Endothelial cell of umbilical vein (primary cell): ENCODE measurements at regions not wholly inside any gene's neighbourhood (a gene's known extent, or its start where the extent isn't known, plus 50 kb on each side); places are given as distances from the start of the nearest gene placed in this dataset.

Source experiments
- BruUV-seq: library from RNA; stranded (reverse); fragments of 400-500 nt; replicated peaks from 2 replicates; lab custom pipeline; 2021; lab: Mats Ljungman, UMichigan
- CTCF ChIA-PET: fragments of 300-600, 350-600 bp; sonication (Branson Sonifier 250); formaldehyde crosslinking; loops from one replicate; lab custom pipeline; 2021; ENCODE audit warnings: antibody characterized with exemption, inconsistent platforms; lab: Charles Lee
- POLR2A ChIA-PET: fragments of 300-600, 350-600 bp; sonication (Branson Sonifier 250); formaldehyde crosslinking; loops from one replicate; lab custom pipeline; 2021; ENCODE audit warnings: antibody characterized with exemption, inconsistent platforms; lab: Charles Lee
- DNase-seq: peaks from one replicate; pipeline ENCODE4 v3.0.0-alpha.2; 2011; ENCODE audit warnings: low read depth, low spot score
- FAIRE-seq: peaks from 2 replicates; lab custom pipeline; 2011; peaks lifted over from hg19 to GRCh38; lab: Jason Lieb, UNC
- H2AFZ ChIP-seq: 2 replicates; pipeline ENCODE4 v1.6.0; 2012; ENCODE audit warnings: low read depth, low read length, control low read depth, inconsistent platforms
- H3K27ac ChIP-seq: 2 replicates; pipeline ENCODE4 v1.5.1; 2011; ENCODE audit warnings: low read depth, mild to moderate bottlenecking, control low read depth, low read length, moderate library complexity; ENCODE audit not compliant: insufficient read depth
- H3K27me3 ChIP-seq, 2 experiments: 2 replicates each; pipeline versions ENCODE4 v1.6.0 to v1.6.1; 2011; ENCODE audit warnings: low read length in 2 of 2, mixed read lengths in 1 of 2; ENCODE audit not compliant: control insufficient read depth in 2 of 2, insufficient read depth in 2 of 2
- H3K36me3 ChIP-seq, 2 experiments: 2 replicates in 1 of 2; 3 replicates in 1 of 2; pipeline ENCODE4 v1.5.1; 2011; ENCODE audit warnings: low read length in 2 of 2, mild to moderate bottlenecking in 1 of 2, moderate library complexity in 1 of 2; ENCODE audit not compliant: control insufficient read depth in 2 of 2, insufficient read depth in 2 of 2; ENCODE audit errors: extremely low read depth in 1 of 2
- H3K4me1 ChIP-seq: 3 replicates; pipeline ENCODE4 v1.5.1; 2011; ENCODE audit warnings: mild to moderate bottlenecking, low read length; ENCODE audit not compliant: control insufficient read depth, insufficient read depth; ENCODE audit errors: extremely low read depth
- H3K4me2 ChIP-seq: 2 replicates; pipeline ENCODE4 v1.6.1; 2011; ENCODE audit warnings: low read length, control low read depth, mixed read lengths; ENCODE audit not compliant: insufficient read depth
- H3K4me3 ChIP-seq, 3 experiments: fragments of 200-600 bp in 1 of 3; sonication (generic), shearing (Covaris generic) in 1 of 3; replicated peaks in 1 of 3; 2 replicates each; pipeline ENCODE4 v1.5.1; 2011 to 2016; ENCODE audit warnings: control low read depth in 3 of 3, low read length in 3 of 3, mild to moderate bottlenecking in 2 of 3, inconsistent platforms in 1 of 3, low read depth in 1 of 3, moderate library complexity in 1 of 3; ENCODE audit not compliant: insufficient read depth in 1 of 3
- H3K79me2 ChIP-seq: 2 replicates; pipeline ENCODE4 v1.6.0; 2012; ENCODE audit warnings: low read length, inconsistent platforms; ENCODE audit not compliant: control insufficient read depth, insufficient read depth
- H3K9ac ChIP-seq: replicated peaks from 2 replicates; pipeline ENCODE3; 2011; ENCODE audit warnings: low read length, control low read depth; ENCODE audit not compliant: insufficient read depth; ENCODE audit errors: extremely low read depth
- H3K9me1 ChIP-seq: replicated peaks from 3 replicates; pipeline ENCODE4 v1.6.0; 2011; ENCODE audit warnings: mild to moderate bottlenecking, low read length; ENCODE audit not compliant: control insufficient read depth, insufficient read depth; ENCODE audit errors: extremely low read depth
- H3K9me3 ChIP-seq: replicated peaks from 2 replicates; pipeline ENCODE4 v1.5.1; 2012; ENCODE audit warnings: low read length, inconsistent platforms; ENCODE audit not compliant: control insufficient read depth, insufficient read depth
- H4K20me1 ChIP-seq: replicated peaks from 2 replicates; pipeline ENCODE3; 2011; ENCODE audit warnings: mild to moderate bottlenecking, low read length; ENCODE audit not compliant: control insufficient read depth, insufficient read depth; ENCODE audit errors: extremely low read depth
- EZH2 ChIP-seq: IDR thresholded peaks from 2 replicates; pipeline ENCODE4 v1.6.1; 2012; ENCODE audit warnings: borderline replicate concordance, low read depth, mild to moderate bottlenecking, moderate library complexity, low read length, inconsistent platforms; ENCODE audit not compliant: severe bottlenecking
- FOS ChIP-seq: IDR thresholded peaks from 2 replicates; pipeline ENCODE4 v1.6.1; 2011; ENCODE audit warnings: mild to moderate bottlenecking, low read length, moderate library complexity, borderline replicate concordance; ENCODE audit not compliant: insufficient read depth
- GATA2 ChIP-seq: IDR thresholded peaks from 2 replicates; pipeline ENCODE4 v1.7.0; 2011; ENCODE audit warnings: low read depth, mild to moderate bottlenecking, moderate library complexity, mixed read lengths, low read length; ENCODE audit not compliant: insufficient read length, insufficient read depth
- JUN ChIP-seq: IDR thresholded peaks from 2 replicates; pipeline ENCODE4 v1.6.1; 2011; ENCODE audit warnings: borderline replicate concordance, low read depth; ENCODE audit not compliant: insufficient read length, insufficient read depth
- MAX ChIP-seq: IDR thresholded peaks from 2 replicates; pipeline ENCODE4 v1.6.1; 2011; ENCODE audit not compliant: insufficient read depth, insufficient read length
- MYC ChIP-seq: IDR thresholded peaks from one replicate; pipeline ENCODE4 v1.6.1; 2011; ENCODE audit warnings: mild to moderate bottlenecking, low read depth, low read length
- POLR2A ChIP-seq: IDR thresholded peaks from 2 replicates; pipeline ENCODE4 v1.6.1; 2012; ENCODE audit warnings: low read depth, mild to moderate bottlenecking, control low read depth, low read length
- POLR2AphosphoS5 ChIP-seq: IDR thresholded peaks from 2 replicates; pipeline ENCODE4 v1.6.1; 2012; ENCODE audit warnings: low read depth, mild to moderate bottlenecking, control low read depth, low read length, moderate library complexity; ENCODE audit not compliant: insufficient read depth
- dilution Hi-C: fragments of 300-500 bp; cut with MboI; formaldehyde crosslinking; loops from one replicate; pipeline ENCODE4 v1.15.0; 2019; ENCODE audit warnings: low sequenced_read_pairs; ENCODE audit not compliant: extremely low pct_ligation_motif_present
- intact Hi-C: fragments of 100-400 bp; cut with micrococcal nuclease; formaldehyde crosslinking; loops from one replicate; pipeline ENCODE4 v1.10.0; 2022
- TF ChIP-seq, protein P1 (sequence below), 2 donors: IDR thresholded peaks; 1 replicate in 1 of 2; 2 replicates in 1 of 2; pipeline ENCODE4 v1.5.1; 2011; ENCODE audit warnings: low read length in 2 of 2, mild to moderate bottlenecking in 2 of 2, moderate library complexity in 2 of 2, control low read depth in 1 of 2, inconsistent platforms in 1 of 2, low read depth in 1 of 2; ENCODE audit not compliant: insufficient read depth in 1 of 2; ENCODE audit errors: extremely low read depth in 1 of 2

- Histone ChIP-seq H3K4me3 (no peak overlapping the region), H3K9me1 (no peaks in the 10 kb centered on the region), H3K27ac (no peak overlapping the region), H3K36me3 (no peaks in the 10 kb centered on the region), H4K20me1 (no peaks in the 10 kb centered on the region), H3K27me3 (no peaks in the 10 kb centered on the region), H3K79me2 (no peaks in the 10 kb centered on the region), H3K9me3 (no peaks in the 10 kb centered on the region), H2AFZ (no peak overlapping the region), H3K4me2 (no peak overlapping the region), H3K4me1 (no peaks in the 10 kb centered on the region), H3K9ac (no peak overlapping the region)
- dilution Hi-C loops = no loop called here
- TF ChIP-seq, protein P1, sequence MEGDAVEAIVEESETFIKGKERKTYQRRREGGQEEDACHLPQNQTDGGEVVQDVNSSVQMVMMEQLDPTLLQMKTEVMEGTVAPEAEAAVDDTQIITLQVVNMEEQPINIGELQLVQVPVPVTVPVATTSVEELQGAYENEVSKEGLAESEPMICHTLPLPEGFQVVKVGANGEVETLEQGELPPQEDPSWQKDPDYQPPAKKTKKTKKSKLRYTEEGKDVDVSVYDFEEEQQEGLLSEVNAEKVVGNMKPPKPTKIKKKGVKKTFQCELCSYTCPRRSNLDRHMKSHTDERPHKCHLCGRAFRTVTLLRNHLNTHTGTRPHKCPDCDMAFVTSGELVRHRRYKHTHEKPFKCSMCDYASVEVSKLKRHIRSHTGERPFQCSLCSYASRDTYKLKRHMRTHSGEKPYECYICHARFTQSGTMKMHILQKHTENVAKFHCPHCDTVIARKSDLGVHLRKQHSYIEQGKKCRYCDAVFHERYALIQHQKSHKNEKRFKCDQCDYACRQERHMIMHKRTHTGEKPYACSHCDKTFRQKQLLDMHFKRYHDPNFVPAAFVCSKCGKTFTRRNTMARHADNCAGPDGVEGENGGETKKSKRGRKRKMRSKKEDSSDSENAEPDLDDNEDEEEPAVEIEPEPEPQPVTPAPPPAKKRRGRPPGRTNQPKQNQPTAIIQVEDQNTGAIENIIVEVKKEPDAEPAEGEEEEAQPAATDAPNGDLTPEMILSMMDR (IDR thresholded peaks at IDR 0.05; ENCODE audit: extremely low read depth in 1 of 2, insufficient read depth in 1 of 2, low read depth in 1 of 2, low read length in 2 of 2) = no peak
- no peak for TF ChIP-seq POLR2AphosphoS5
- TF ChIP-seq MAX = no peak
- TF ChIP-seq EZH2 = no peak
- TF ChIP-seq POLR2A = no peak
- no peak for TF ChIP-seq GATA2
- TF ChIP-seq MYC = no peak
- TF ChIP-seq JUN = no peak
- no peak for TF ChIP-seq FOS
- ChIA-PET CTCF (no interaction called here), POLR2A (no interaction called here)
- intact Hi-C loops = no loop called here
- BruUV-seq = no TSS peak
- no peak for DNase-seq
- FAIRE-seq = no peak
These were observed 103.3 kb downstream of the PTPRS start for GRCh38 chr19:5237190-5237780.
